Caki2 (cell line): ENCODE measurements at regions not wholly inside any gene's neighbourhood (a gene's known extent, or its start where the extent isn't known, plus 50 kb on each side); places are given as distances from the start of the nearest gene placed in this dataset.

Experiments
- DNase-seq: peaks from one replicate; pipeline ENCODE4 v3.0.0-alpha.2; 2015; ENCODE audit warnings: low read depth
- in situ Hi-C: cut with HindIII; loops from 2 replicates; pipeline ENCODE4 v1.10.0; 2016; ENCODE audit warnings: low sequenced_read_pairs, low pct_unique_long_range_greater_than_20kb, mixed read lengths

DNA sequence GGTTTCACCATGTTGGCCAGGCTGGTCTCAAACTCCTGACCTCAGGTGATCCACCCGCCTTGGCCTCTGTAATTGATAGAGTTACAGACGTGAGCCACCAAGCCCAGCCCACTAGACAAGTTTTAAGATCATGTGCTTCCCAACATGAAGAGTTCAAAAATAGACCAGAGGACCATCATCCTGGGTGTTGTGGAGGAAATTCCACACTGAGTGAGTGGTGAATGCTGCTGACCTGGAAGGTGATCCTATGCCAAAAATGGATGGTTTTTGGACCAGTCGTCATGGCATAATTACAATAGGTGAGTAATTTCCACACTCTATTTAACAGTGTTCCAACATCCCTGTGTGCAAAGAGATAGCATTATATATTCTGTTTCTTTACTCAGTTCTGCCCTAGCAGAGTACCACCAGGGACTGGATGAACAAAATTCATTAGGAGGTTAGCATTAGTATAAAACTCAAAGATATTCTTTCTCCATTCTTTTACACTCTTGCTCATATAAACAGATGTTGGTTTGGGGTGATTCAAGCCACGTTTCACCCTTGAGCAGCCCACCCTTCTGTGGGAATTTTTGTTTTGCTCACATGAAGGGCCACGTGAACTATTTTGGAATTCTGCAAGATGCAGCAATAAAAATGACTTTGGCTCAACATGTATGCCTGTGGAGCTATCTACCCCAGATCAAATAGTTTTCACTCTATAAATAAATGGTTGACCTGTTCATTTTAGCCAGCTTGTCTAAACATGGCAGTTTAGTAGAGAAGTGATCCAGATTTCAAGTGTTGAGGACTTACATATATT lies 206.2 kb upstream of the TCF21 start:
- in situ Hi-C loops = no loop called here
- DNase-seq = no peak

GRCh38 chr6:133683308-133683580 lies 205.7 kb upstream of the TCF21 start:
- in situ Hi-C loops = no loop called here
- no peak for DNase-seq

GRCh38 chr6:133683606-133684005 lies 205.3 kb upstream of the TCF21 start:
- no peak for DNase-seq
- in situ Hi-C loops = no loop called here

GRCh38 chr6:133688705-133689492 lies 200.0 kb upstream of the TCF21 start:
- no peak for DNase-seq
- in situ Hi-C loops = no loop called here

DNA sequence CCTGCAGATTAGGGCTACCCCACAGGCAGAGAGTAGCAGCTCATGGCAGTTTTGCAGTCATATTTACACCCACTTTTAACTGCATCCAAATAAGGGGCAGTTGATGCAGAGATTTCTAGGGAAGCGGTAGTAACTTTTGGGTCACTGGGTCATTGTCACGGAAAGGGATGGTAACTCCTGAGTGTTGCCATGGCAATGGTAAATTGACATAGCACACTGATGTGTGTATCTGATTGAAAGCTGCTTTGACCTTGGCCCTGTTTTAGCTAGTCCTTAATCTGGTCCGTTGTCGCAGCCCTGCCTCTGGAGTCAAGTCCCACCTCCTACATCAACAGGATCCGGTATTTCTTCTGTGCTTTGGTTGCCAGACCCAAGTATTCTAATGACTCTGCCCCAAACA lies 199.1 kb upstream of the TCF21 start:
- DNase-seq = no peak
- in situ Hi-C loops = no loop called here

GRCh38 chr6:133693565-133693964 lies 195.3 kb upstream of the TCF21 start:
- DNase-seq = no peak
- in situ Hi-C loops = no loop called here

- DNase-seq = no peak
- in situ Hi-C loops = no loop called here
Measured at GRCh38 chr6:133697185-133697584, 191.7 kb upstream of the TCF21 start.

DNA sequence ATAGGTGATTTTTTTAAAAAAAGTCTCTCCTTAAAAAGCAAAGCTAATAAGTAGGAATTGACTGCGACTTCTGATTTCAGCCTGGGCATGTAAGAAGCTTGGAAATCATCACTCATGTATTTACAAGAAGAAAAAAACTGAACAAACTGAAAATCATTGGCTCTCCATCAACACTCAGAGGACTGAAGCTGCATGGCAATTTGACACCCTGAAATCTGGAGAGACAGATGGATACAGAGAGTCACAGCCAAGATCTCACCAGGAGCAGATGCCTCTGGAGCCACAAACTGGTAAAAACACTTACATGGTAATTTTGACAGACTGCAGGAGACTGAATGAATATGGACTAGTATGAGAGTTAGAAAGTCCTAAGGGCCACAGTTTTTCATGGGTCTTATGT lies 191.2 kb upstream of the TCF21 start:
- no peak for DNase-seq
- in situ Hi-C loops = no loop called here

DNA sequence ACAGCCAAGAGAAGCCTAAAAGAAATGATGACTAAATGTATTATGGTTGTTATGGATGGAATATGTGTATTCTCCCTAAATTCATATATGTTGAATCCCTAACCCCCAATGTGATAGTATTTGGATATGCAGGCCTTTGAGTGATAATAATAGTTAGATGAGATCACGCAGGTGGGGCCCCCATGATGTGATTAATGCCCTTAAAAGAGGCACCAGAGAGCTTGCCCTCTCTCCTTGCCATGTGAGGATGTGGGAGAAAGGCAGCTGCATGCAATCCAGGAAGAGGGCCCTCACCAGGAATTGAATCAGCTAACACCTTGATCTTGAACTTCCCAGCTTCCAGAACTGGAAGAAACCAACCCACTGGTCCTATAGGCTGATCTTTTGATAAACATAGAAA lies 190.6 kb upstream of the TCF21 start:
- in situ Hi-C loops = no loop called here
- DNase-seq = no peak

DNA sequence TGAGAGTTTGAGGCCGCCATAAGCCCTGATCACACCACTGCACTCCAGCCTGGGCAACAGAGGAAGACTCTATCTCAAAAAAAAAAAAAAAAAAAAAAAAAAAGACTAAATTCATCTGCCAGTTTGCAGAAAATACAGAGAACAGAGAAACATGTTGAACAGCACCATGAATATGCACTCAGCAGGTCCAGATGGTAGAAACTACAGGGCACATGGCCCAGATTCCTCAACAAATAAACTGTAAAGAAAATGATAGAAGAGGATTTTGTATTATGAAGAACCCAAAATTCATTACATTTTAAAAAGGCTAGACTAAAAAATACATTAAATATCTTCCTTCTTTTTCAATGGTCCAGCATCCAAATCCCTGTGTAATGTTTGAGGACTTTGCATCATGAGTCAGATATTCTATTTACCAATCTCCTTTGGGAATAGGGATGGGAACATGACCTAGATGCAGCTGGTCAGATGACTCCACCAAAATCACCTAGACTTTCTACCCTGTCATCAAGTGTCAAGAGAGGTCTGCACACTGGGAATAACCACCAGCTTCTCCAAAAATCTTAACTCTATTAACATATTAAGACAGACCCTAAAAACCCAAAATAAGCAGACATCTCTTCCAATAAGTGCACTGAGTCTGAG lies 189.1 kb upstream of the TCF21 start:
- DNase-seq = no peak

GRCh38 chr6:133701633-133702331 lies 187.1 kb upstream of the TCF21 start:
- in situ Hi-C loops = no loop called here
- DNase-seq = no peak

More for the DNA sequence above, 189.1 kb upstream of the TCF21 start:
- in situ Hi-C loops = no loop called here

GRCh38 chr6:133704371-133704770 lies 184.5 kb upstream of the TCF21 start:
- DNase-seq = no peak
- in situ Hi-C loops = no loop called here

DNA sequence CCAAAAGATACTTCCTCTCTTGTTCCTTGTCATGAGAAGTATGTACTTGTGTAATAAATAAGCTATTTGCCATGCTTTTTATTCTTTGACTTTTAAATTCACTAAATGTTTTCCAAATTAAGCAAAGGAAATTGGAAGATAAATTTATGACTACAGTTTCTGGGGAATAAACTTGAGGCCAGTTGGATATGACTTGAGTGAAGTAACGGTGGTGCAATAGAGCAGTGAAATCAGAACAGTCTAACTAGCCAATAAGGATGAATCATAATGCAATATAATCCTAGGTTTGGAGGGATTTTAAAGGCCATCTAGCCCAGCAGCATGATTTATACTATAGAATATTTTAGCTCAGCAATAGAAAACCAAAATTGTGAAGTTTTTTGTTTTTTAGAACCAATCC lies 183.8 kb upstream of the TCF21 start:
- DNase-seq = no peak
- in situ Hi-C loops = no loop called here

- DNase-seq = peak; percentile 6
- in situ Hi-C loops = no loop called here
Measured at GRCh38 chr6:133705731-133706130, 183.2 kb upstream of the TCF21 start.

DNA sequence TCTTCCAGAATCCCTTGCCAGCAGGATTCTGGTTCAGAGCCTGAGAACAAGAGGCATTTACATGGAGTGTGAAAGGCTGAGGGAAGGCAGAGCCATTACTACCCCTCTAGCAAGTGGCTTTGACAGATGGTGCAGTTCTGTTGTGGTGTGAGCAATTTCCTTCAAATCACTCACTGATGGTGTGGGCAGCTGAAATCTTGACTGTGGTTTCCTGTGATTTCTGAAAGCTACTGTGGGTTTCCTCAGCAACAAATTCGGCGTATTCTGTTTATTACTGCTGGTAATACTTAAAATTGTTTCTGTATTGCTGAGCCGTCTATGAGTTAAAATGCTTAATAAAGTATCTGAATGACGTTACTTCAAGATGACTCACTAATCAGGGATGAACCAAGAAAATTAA lies 181.5 kb upstream of the TCF21 start:
- DNase-seq = no peak
- in situ Hi-C loops = no loop called here

- in situ Hi-C loops = no loop called here
- DNase-seq = no peak
Measured at GRCh38 chr6:133710826-133711225, 178.1 kb upstream of the TCF21 start.

DNA sequence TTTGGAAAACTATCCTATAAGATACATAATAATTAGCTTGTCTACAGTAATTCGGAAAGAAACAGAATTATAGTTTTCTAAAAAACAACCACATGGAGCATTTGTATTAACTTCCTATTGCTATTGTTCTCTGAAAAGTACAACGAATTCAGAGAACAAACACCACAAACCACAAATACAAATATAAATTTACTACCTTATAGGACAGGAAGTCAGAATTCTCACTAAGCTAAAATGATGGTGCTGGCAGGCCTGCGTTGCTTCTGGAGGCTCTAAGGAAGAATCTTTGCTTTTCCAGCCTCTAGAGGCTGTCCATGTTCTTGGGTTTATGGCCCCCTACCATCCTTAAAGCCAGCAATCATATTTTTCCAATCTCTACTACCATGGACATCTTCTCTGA lies 173.6 kb upstream of the TCF21 start:
- DNase-seq = no peak
- in situ Hi-C loops = no loop called here

DNA sequence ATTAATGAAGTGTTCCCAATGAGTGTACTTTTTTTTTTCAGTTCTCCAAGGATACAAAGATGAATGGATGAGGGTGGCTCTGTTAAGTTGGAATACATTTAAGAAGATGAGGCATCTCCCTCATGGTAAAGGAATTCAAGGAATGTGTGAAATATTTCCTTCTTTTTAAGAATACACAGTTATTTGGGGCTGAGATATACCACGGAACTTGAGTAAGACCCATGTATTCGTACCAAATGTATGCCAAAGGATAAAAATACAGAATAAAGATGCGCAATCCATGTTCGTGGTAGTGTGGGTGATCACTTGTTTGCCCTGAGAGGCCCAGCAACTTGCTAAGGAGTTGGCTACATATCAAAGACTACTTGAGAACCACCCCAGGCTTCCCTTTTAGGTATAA lies 164.2 kb upstream of the TCF21 start:
- peak; percentile 20 for DNase-seq

DNA sequence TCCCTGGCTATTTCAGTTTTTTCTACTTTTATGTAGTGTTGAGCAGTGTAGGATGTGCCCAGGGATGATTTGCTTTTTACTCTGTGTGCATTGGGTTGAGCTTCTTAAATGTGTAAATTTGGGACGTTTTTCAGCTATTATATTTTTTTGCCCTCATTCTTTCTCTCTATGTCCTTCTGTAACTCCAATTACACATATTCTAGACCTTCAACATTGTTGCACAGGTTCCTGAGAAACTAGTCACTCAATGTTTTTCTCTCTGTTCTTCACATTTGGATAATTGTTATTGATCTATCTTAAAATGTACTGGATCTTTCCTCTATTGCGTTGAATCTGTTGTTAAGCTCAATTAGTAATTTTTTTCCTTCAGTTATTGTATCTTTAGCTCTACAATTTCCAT lies 162.7 kb upstream of the TCF21 start:
- in situ Hi-C loops = no loop called here
- DNase-seq = no peak

More for the DNA sequence above, 164.2 kb upstream of the TCF21 start:
- in situ Hi-C loops = no loop called here
